Lower leg skin (tissue), 3 donors: ENCODE measurements at regions not wholly inside any gene's neighbourhood (a gene's known extent, or its start where the extent isn't known, plus 50 kb on each side); places are given as distances from the start of the nearest gene placed in this dataset.

Experiments
- CTCF ChIP-seq, 3 donors: fragments of 450-650 bp; IDR thresholded peaks; one replicate each; pipeline ENCODE4 v1.5.1; 2016; ENCODE audit warnings: antibody characterized with exemption in 3 of 3, mild to moderate bottlenecking in 3 of 3, moderate library complexity in 2 of 3
- POLR2A ChIP-seq, 2 donors: fragments of 450-650 bp; IDR thresholded peaks; one replicate each; pipeline ENCODE4 v1.6.1; 2016 to 2017; ENCODE audit warnings: antibody characterized with exemption in 2 of 2, mild to moderate bottlenecking in 1 of 2, moderate library complexity in 1 of 2

DNA sequence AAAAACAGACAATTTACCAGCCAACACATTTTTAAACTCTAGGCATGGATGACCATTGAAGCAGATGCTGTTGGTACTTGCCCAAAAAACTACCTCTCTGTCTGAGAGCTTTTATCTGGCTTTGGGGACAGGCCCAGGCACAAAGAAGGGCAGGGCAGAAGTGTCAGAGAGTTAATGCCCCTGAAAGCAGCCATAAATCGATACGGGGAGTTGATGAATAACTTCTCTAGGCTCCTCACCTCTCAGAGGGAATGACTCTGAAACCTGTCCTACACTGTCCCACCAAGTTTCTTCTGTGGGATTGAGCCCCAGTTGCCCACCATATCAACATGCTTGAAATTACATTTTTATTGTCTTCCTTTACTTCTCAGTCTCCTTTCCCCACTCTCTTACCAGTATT, 113.0 kb upstream of the DAAM1 start:
- TF ChIP-seq CTCF (IDR thresholded peaks at IDR 0.05) (no peak), POLR2A (IDR thresholded peaks at IDR 0.05) (no peak)
